Kidney epithelial cell (primary cell): ENCODE measurements at regions not wholly inside any gene's neighbourhood (a gene's known extent, or its start where the extent isn't known, plus 50 kb on each side); places are given as distances from the start of the nearest gene placed in this dataset.

Experiments
- DNase-seq: peaks from one replicate; pipeline ENCODE4 v3.0.0-alpha.2; 2010; ENCODE audit warnings: low read depth
- H3K27me3 ChIP-seq: 2 replicates; pipeline ENCODE4 v1.6.0; 2011; ENCODE audit warnings: low read length; ENCODE audit not compliant: control insufficient read depth, insufficient read depth
- H3K36me3 ChIP-seq: 2 replicates; pipeline ENCODE4 v1.5.1; 2011; ENCODE audit warnings: low read length; ENCODE audit not compliant: control insufficient read depth, insufficient read depth
- H3K4me3 ChIP-seq: 2 replicates; pipeline ENCODE4 v1.5.1; 2011; ENCODE audit warnings: low read depth, mild to moderate bottlenecking, control low read depth, low read length
- TF ChIP-seq, protein P1 (sequence below): IDR thresholded peaks from 2 replicates; pipeline ENCODE4 v1.5.1; 2011; ENCODE audit warnings: mild to moderate bottlenecking, moderate library complexity, low read length, control low read depth, inconsistent platforms; ENCODE audit not compliant: insufficient read depth, poor library complexity, severe bottlenecking

DNA sequence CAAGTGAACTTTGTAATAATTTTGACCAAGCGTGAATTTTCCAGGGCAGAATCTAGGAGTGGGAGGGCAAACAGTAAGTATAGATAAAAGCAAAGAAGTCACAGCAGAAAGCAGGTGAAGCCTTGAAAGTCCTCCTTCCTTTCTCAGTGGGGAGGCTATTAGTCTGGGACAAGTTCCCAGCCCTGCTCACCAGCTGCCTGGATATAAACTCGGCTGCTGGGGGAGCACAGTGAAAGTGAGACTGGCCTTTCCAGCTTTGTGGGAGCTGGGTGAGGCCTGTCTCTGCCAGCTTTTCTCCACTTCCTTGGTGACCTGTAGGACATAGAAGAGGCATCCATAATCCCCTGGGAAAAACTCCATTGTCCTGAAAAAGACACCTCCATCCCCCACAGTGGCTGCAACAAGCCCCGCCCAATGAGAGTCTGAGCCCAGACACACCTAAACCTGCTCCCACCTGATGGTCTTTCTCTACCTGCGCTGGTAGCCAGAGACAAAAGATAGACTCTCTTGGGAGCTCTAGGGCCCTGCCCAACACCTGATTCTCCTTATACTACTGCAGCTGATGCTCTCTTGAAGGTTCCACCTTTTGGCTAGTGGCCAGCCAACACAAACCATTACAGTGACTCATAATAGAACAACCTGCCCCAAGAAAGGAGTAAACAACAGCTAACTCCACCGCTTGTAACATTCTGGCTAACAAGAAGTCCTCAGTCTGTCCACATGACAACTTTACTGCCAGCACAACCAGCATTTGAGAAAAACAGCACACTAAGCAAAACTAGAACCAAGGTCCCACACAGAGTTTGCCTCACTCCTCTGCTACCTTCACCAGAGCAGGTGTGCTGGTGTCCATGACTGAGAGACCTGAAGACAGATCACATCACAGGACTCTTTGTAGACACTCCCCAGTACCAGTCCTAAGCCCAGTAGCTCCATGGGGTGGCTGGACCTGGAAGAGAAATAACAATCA is 252.2 kb upstream of the SLITRK6 start:
- no peaks in the 10 kb centered on the region for H3K27me3 ChIP-seq
- H3K4me3 ChIP-seq: no peak overlapping the region
- peak; percentile 28 for DNase-seq
- H3K36me3 ChIP-seq: no peaks in the 10 kb centered on the region
- TF ChIP-seq, protein P1, sequence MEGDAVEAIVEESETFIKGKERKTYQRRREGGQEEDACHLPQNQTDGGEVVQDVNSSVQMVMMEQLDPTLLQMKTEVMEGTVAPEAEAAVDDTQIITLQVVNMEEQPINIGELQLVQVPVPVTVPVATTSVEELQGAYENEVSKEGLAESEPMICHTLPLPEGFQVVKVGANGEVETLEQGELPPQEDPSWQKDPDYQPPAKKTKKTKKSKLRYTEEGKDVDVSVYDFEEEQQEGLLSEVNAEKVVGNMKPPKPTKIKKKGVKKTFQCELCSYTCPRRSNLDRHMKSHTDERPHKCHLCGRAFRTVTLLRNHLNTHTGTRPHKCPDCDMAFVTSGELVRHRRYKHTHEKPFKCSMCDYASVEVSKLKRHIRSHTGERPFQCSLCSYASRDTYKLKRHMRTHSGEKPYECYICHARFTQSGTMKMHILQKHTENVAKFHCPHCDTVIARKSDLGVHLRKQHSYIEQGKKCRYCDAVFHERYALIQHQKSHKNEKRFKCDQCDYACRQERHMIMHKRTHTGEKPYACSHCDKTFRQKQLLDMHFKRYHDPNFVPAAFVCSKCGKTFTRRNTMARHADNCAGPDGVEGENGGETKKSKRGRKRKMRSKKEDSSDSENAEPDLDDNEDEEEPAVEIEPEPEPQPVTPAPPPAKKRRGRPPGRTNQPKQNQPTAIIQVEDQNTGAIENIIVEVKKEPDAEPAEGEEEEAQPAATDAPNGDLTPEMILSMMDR: no peak

DNA sequence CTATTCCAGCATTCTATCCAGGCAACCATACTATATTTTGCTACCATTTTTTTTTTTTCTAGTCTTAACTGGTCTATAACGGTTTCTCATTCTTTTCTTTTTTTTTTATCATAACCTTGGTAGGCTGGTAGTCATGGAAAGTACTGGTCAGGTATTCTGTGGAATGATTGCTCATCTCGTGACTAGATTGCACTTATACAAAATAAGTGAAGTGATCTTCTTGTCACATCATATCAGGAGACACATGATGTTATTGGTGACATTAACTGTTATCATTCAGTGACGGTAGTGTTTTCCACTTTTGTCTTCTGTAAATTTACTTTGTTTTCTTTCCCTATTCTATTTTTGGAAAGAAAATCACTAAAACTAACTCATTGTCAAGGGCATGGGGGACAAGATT is 239.3 kb upstream of the SLITRK6 start:
- no peaks in the 10 kb centered on the region for H3K36me3 ChIP-seq
- DNase-seq: no peak
- H3K27me3 ChIP-seq: no peaks in the 10 kb centered on the region
- TF ChIP-seq, protein P1: no peak
- H3K4me3 ChIP-seq: no peak overlapping the region

DNA sequence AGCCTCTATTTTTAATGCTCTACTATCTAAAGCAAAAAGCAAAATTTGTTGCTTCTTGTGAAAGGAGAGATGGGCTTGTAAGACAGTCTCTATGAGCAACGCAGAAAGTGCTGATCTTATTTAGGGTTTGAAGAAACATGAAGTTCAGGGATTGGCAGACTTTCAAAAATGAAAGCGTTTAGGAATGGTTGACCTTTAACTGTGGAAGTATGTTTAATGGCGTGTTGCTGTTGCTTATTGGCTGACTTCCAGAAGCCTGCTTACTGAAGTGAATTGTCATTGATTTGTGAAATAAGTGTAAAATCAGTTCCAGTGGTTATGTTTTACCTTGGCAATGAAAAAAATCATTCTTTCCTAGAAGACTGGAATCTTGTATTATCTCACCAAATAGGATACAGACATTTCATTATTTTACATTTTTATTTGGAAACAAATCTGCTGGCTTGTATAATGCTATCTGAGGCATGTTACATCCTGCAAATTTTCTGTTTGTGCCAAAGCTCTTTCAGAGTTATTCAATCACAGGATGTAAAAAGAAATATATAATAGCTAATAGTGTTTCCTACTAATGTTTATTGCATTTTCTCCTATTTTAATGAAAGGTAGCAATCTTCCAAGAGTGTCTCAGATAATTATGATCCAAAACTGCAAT is 221.3 kb upstream of the SLITRK6 start:
- TF ChIP-seq, protein P1: no peak
- Histone ChIP-seq H3K27me3 (no peaks in the 10 kb centered on the region), H3K36me3 (no peaks in the 10 kb centered on the region), H3K4me3 (no peak overlapping the region)
- DNase-seq: peak; percentile 57

DNA sequence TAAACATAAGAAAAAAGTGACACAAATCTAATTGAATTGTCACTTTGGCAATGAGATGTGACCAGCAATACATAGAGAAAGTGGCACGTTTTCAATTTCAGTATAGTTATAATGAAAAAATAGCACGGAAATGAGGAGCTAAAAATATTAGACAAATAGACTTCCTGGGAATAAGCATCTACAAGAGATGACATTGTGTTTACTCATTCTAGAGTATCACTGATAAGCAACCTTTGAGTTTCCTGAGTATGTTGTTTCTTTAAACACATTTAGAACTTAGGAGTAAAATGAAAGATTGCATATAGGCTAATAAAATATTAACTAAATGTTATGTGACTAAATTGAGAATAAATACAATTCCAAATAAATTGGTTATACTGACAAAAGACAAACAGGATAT is 207.1 kb upstream of the SLITRK6 start:
- no peak for DNase-seq
- TF ChIP-seq, protein P1: no peak
- Histone ChIP-seq H3K36me3 (no peaks in the 10 kb centered on the region), H3K4me3 (no peak overlapping the region), H3K27me3 (no peaks in the 10 kb centered on the region)

DNA sequence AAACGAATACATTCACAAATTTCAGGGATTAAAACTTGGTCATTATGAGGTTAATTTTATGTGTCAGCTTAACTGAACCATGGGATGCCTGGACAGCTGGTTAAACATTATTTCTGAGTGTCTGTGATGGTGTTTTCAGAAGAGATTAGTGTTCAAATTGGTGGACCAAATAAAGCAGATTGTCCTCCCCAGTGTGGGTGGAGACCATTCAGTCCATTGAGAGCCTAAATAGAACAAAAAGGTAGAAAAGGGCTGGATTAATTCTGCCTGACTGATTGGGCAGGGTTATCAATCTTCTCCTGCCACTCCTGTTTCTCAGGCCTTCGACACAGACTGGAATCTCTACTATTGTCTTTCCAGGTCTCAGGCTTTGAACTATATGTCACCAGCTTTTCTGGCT is 203.8 kb upstream of the SLITRK6 start:
- DNase-seq: no peak
- TF ChIP-seq, protein P1: no peak
- no peak overlapping the region for H3K4me3 ChIP-seq

More for the DNA sequence above, 203.8 kb upstream of the SLITRK6 start:
- Histone ChIP-seq H3K27me3 (no peaks in the 10 kb centered on the region), H3K36me3 (no peaks in the 10 kb centered on the region)
